ENCODE measurements at regions not wholly inside any gene's neighbourhood (a gene's known extent, or its start where the extent isn't known, plus 50 kb on each side); places are given as distances from the start of the nearest gene placed in this dataset.

GRCh38 chr1:25083481-25084345, 148.6 kb downstream of the SYF2 start:
- no peak for DNase-seq
- H3K36me3 ChIP-seq: no peaks in the 10 kb centered on the region
- no peaks in the 10 kb centered on the region for H3K9me3 ChIP-seq
- H3K27me3 ChIP-seq: no peaks in the 10 kb centered on the region
- H3K4me1 ChIP-seq: no peaks in the 10 kb centered on the region
- TF ChIP-seq, protein P1, sequence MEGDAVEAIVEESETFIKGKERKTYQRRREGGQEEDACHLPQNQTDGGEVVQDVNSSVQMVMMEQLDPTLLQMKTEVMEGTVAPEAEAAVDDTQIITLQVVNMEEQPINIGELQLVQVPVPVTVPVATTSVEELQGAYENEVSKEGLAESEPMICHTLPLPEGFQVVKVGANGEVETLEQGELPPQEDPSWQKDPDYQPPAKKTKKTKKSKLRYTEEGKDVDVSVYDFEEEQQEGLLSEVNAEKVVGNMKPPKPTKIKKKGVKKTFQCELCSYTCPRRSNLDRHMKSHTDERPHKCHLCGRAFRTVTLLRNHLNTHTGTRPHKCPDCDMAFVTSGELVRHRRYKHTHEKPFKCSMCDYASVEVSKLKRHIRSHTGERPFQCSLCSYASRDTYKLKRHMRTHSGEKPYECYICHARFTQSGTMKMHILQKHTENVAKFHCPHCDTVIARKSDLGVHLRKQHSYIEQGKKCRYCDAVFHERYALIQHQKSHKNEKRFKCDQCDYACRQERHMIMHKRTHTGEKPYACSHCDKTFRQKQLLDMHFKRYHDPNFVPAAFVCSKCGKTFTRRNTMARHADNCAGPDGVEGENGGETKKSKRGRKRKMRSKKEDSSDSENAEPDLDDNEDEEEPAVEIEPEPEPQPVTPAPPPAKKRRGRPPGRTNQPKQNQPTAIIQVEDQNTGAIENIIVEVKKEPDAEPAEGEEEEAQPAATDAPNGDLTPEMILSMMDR (IDR thresholded peaks at IDR 0.05; ENCODE audit: low read depth, low read length): no peak
- no peak overlapping the region for H3K4me3 ChIP-seq (ENCODE audit: low read depth, low read length)

GRCh38 chr1:25082995-25083394, 149.3 kb downstream of the SYF2 start:
- Histone ChIP-seq H3K4me1 (no peaks in the 10 kb centered on the region), H3K4me3 (ENCODE audit: low read depth, low read length) (no peak overlapping the region), H3K9me3 (no peaks in the 10 kb centered on the region), H3K36me3 (no peaks in the 10 kb centered on the region), H3K27me3 (no peaks in the 10 kb centered on the region)
- no peak for DNase-seq
- TF ChIP-seq, protein P1 (IDR thresholded peaks at IDR 0.05; ENCODE audit: low read depth, low read length): no peak

DNA sequence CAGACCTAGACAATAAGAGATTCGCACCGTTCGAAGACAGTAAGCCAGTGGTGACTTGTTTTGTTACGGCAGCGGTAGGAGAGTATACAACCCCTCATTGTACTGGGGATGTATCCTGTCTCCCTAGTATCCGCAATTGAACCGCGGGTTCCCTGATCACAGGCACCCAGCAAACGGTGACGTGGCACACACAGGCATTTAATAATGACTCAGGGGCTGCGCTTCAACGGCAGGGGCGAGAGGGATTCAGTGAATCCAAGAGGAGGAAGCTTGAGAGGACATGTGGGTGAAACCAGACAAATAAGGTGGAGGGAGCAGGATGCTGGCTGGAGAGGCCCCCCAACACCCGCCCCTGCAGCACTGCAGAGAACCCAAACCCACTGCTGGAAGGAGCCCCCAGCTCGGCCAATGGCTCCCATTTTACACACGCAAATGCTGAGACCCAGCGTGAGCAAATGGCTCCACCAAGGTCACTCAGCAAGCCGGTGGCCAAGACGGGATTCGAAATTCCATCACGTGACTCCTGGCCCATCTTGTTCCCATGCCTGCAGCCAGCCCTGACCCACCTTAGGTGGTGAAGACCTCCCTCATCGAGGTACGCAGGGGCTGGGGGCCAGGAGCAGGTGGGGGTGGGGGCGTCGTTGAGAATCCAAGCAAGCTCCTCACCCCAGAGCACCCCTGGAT, 149.9 kb downstream of the SYF2 start:
- Histone ChIP-seq H3K4me1 (no peaks in the 10 kb centered on the region), H3K4me3 (ENCODE audit: low read depth, low read length) (no peak overlapping the region), H3K9me3 (no peaks in the 10 kb centered on the region), H3K27me3 (no peaks in the 10 kb centered on the region), H3K36me3 (no peaks in the 10 kb centered on the region)
- TF ChIP-seq, protein P1 (IDR thresholded peaks at IDR 0.05; ENCODE audit: low read depth, low read length): no peak
- no peak for DNase-seq

DNA sequence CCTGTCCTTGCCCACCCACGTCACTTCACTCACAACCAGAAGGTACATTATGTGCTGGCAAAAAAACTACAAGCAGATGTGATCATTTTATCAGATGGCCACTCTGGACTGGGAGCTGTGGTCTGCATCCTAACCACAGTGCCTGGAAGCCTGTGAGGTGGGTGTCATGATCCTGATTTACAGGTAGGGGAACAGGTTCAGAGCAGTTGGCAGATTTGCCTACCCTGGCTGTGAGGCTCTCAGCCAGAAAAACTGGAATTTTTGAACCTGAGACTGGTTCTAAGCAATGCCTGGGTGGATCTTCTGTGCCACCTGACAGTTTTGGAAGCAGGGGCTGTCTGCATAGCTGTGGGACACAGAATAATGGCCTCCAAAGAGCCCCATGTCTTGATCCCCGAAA, 150.8 kb downstream of the SYF2 start:
- H3K4me1 ChIP-seq: no peaks in the 10 kb centered on the region
- H3K27me3 ChIP-seq: no peaks in the 10 kb centered on the region
- no peaks in the 10 kb centered on the region for H3K36me3 ChIP-seq
- DNase-seq: no peak
- TF ChIP-seq, protein P1 (IDR thresholded peaks at IDR 0.05; ENCODE audit: low read depth, low read length): no peak
- H3K4me3 ChIP-seq (ENCODE audit: low read depth, low read length): no peak overlapping the region
- H3K9me3 ChIP-seq: no peaks in the 10 kb centered on the region

GRCh38 chr1:25080294-25081209, 150.5 kb upstream of the RUNX3 start:
- Histone ChIP-seq H3K27me3 (no peaks in the 10 kb centered on the region), H3K9me3 (no peaks in the 10 kb centered on the region), H3K4me3 (ENCODE audit: low read depth, low read length) (no peak overlapping the region), H3K36me3 (no peaks in the 10 kb centered on the region), H3K4me1 (no peaks in the 10 kb centered on the region)
- DNase-seq: no peak
- TF ChIP-seq, protein P1 (IDR thresholded peaks at IDR 0.05; ENCODE audit: low read depth, low read length): no peak

Measured in BE2C (cell line).